GM12872 (cell line): ENCODE measurements at regions not wholly inside any gene's neighbourhood (a gene's known extent, or its start where the extent isn't known, plus 50 kb on each side); places are given as distances from the start of the nearest gene placed in this dataset.

Experiments
- CTCF ChIP-seq: IDR thresholded peaks from 3 replicates; pipeline ENCODE4 v1.5.1; 2011; ENCODE audit warnings: low read depth, mild to moderate bottlenecking, low read length, moderate library complexity; ENCODE audit not compliant: insufficient read depth

GRCh38 chr5:100423330-100423729 lies 111.8 kb upstream of the FAM174A start:
- no peak for TF ChIP-seq CTCF

GRCh38 chr5:100421360-100421759 lies 113.8 kb upstream of the FAM174A start:
- TF ChIP-seq CTCF, result no peak

- no peak for TF ChIP-seq CTCF
Measured at GRCh38 chr5:100418231-100418630, 116.9 kb upstream of the FAM174A start.

GRCh38 chr5:100409660-100410151 lies 125.5 kb upstream of the FAM174A start:
- no peak for TF ChIP-seq CTCF

GRCh38 chr5:100407053-100407452 lies 128.1 kb upstream of the FAM174A start:
- no peak for TF ChIP-seq CTCF

- TF ChIP-seq CTCF, result no peak
Measured at GRCh38 chr5:100406640-100407039, 128.5 kb upstream of the FAM174A start.

GRCh38 chr5:100402071-100402470 lies 133.1 kb upstream of the FAM174A start:
- no peak for TF ChIP-seq CTCF

GRCh38 chr5:100401149-100401548 lies 134.0 kb upstream of the FAM174A start:
- TF ChIP-seq CTCF, result no peak
